Keratinocyte (primary cell): ENCODE measurements at regions not wholly inside any gene's neighbourhood (a gene's known extent, or its start where the extent isn't known, plus 50 kb on each side); places are given as distances from the start of the nearest gene placed in this dataset.

Experiments used
- CTCF ChIP-seq, 3 experiments: IDR thresholded peaks in 1 of 3; conservative IDR thresholded peaks in 1 of 3; optimal IDR thresholded peaks in 1 of 3; 2 replicates in 2 of 3; 3 replicates in 1 of 3; pipeline versions ENCODE3 to v1.5.1; 2011; ENCODE audit warnings: low read length in 3 of 3, mild to moderate bottlenecking in 3 of 3, moderate library complexity in 2 of 3, control low read depth in 1 of 3, inconsistent platforms in 1 of 3; ENCODE audit not compliant: insufficient read depth in 2 of 3; ENCODE audit errors: extremely low read depth in 1 of 3
- EZH2 ChIP-seq: IDR thresholded peaks from one replicate; pipeline ENCODE4 v1.6.1; 2012; ENCODE audit warnings: inconsistent platforms, mild to moderate bottlenecking, low read length, moderate library complexity

- no peak for TF ChIP-seq CTCF (optimal IDR thresholded peaks at IDR 0.05 in 1 of 3, IDR thresholded peaks at IDR 0.05 in 1 of 3, conservative IDR thresholded peaks at IDR 0.05 in 1 of 3; ENCODE audit: extremely low read depth in 1 of 3, insufficient read depth in 2 of 3, low read length in 3 of 3)
- TF ChIP-seq EZH2 = no peak
Measured at GRCh38 chr12:77232045-77232444, 166.7 kb upstream of the E2F7 start.
